ENCODE measurements at regions not wholly inside any gene's neighbourhood (a gene's known extent, or its start where the extent isn't known, plus 50 kb on each side); places are given as distances from the start of the nearest gene placed in this dataset.

DNA sequence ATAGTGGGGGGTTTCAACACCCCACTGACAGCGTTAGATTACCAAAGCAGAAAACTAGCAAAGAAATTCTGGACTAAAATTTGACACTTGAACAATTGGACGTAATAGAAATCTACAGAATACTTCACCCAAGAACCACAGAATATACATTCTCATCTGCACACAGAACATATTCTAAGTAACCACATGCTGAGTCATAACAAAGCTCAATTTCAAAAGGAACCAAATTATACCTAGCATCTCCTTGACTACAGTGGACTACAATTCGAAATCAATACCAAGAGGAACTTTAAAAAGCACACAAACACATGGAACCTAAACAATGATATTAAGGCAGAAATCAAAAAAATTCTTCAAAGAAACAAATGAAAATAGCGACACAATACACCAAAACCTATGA lies 871.6 kb upstream of the MDGA2 start:
- TF ChIP-seq, protein P1, sequence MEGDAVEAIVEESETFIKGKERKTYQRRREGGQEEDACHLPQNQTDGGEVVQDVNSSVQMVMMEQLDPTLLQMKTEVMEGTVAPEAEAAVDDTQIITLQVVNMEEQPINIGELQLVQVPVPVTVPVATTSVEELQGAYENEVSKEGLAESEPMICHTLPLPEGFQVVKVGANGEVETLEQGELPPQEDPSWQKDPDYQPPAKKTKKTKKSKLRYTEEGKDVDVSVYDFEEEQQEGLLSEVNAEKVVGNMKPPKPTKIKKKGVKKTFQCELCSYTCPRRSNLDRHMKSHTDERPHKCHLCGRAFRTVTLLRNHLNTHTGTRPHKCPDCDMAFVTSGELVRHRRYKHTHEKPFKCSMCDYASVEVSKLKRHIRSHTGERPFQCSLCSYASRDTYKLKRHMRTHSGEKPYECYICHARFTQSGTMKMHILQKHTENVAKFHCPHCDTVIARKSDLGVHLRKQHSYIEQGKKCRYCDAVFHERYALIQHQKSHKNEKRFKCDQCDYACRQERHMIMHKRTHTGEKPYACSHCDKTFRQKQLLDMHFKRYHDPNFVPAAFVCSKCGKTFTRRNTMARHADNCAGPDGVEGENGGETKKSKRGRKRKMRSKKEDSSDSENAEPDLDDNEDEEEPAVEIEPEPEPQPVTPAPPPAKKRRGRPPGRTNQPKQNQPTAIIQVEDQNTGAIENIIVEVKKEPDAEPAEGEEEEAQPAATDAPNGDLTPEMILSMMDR (IDR thresholded peaks at IDR 0.05): no peak
- no peak for TF ChIP-seq ZFX (IDR thresholded peaks at IDR 0.05; ENCODE audit: borderline replicate concordance)

Data from 22Rv1 (cell line).